ENCODE measurements at regions not wholly inside any gene's neighbourhood (a gene's known extent, or its start where the extent isn't known, plus 50 kb on each side); places are given as distances from the start of the nearest gene placed in this dataset.
"Not testable (repeated sequence)": the region's sequence is repeated elsewhere in the genome, so short reads cannot be mapped to it uniquely, and the experiment has no call there.

DNA sequence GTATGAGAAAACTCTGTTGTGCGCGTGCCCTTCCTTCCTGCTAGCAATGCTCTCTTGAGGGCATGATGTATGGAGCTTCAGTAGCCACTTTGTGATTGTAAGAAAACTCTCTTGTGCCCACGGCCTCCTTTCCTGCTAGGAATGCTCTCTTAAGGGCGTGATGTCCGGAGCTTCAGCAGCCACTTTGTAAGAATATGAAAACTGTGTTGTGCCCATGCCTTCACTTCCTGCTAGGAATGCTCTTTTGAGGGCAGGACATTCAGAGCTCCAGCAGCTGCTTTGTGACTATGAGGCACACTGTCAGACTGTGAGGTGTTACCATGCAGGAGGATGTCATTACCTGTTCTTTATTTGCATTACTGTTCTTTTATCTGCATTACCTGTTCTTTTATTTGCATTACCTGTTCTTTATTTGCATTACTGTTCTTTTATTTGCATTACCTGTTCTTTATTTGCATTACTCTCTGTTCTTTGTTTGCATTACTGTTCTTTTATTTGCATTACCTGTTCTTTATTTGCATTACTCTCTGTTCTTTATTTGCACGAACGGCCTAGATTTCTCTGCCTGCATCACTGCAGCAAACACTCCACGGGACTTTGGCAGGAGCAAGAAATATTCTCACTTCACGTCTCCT lies 166.7 kb downstream of the CRLF2 start:
- H3K9me3 ChIP-seq, result peaks cover 4 to 23% (median 15%) of the 10 kb centered on the region in 4 donors
- no peak overlapping the region for H3K27ac ChIP-seq
- ATAC-seq (ENCODE audit: low FRiP score in 2 of 2) (no peak), DNase-seq (no peak)
- H3K27me3 ChIP-seq, result no peaks in the 10 kb centered on the region
- 83 to 90% methylated on average over 7 to 9 of the region's 9 CpGs for WGBS, 2 donors
- TF ChIP-seq POLR2AphosphoS5 (IDR thresholded peaks at IDR 0.05) (no peak), EP300 (IDR thresholded peaks at IDR 0.05) (no peak)
- H3K4me3 ChIP-seq, result no peak overlapping the region
- H3K36me3 ChIP-seq, result no peaks in the 10 kb centered on the region
- H3K4me1 ChIP-seq, result no peaks in the 10 kb centered on the region

DNA sequence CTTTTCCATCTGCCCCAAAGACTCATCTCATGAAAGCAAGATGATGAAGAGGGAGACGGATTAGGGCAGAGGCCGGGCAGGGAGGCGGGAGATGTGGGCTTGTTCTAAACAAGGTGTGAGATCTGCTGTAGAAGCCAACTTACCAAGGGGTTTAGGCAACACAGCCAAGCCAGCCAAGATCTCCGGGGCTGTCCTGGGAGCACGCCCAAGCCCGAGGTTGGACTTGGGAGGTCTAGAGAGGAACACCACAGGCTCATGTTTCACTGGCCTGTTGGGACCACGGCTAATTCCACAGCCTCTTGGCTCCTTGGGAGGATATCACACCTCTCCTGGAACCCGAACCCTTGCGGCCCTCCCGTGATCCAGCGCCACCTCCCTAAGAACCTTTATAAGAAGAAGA lies 171.4 kb downstream of the CRLF2 start:
- no peaks in the 10 kb centered on the region for H3K4me1 ChIP-seq
- no peak for ATAC-seq (ENCODE audit: low FRiP score in 2 of 2)
- H3K9me3 ChIP-seq, result peaks cover 4 to 24% (median 19%) of the 10 kb centered on the region in 4 donors
- H3K27me3 ChIP-seq, result no peaks in the 10 kb centered on the region
- WGBS, 2 donors, result 80 to 81% methylated on average over 11 of the region's 11 CpGs
- DNase-seq, result no peak
- H3K36me3 ChIP-seq, result no peaks in the 10 kb centered on the region
- no peak overlapping the region for H3K27ac ChIP-seq
- TF ChIP-seq EP300 (IDR thresholded peaks at IDR 0.05), result no peak
- TF ChIP-seq, protein P1, sequence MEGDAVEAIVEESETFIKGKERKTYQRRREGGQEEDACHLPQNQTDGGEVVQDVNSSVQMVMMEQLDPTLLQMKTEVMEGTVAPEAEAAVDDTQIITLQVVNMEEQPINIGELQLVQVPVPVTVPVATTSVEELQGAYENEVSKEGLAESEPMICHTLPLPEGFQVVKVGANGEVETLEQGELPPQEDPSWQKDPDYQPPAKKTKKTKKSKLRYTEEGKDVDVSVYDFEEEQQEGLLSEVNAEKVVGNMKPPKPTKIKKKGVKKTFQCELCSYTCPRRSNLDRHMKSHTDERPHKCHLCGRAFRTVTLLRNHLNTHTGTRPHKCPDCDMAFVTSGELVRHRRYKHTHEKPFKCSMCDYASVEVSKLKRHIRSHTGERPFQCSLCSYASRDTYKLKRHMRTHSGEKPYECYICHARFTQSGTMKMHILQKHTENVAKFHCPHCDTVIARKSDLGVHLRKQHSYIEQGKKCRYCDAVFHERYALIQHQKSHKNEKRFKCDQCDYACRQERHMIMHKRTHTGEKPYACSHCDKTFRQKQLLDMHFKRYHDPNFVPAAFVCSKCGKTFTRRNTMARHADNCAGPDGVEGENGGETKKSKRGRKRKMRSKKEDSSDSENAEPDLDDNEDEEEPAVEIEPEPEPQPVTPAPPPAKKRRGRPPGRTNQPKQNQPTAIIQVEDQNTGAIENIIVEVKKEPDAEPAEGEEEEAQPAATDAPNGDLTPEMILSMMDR (IDR thresholded peaks at IDR 0.05), result no peak
- no peak overlapping the region for H3K4me3 ChIP-seq

DNA sequence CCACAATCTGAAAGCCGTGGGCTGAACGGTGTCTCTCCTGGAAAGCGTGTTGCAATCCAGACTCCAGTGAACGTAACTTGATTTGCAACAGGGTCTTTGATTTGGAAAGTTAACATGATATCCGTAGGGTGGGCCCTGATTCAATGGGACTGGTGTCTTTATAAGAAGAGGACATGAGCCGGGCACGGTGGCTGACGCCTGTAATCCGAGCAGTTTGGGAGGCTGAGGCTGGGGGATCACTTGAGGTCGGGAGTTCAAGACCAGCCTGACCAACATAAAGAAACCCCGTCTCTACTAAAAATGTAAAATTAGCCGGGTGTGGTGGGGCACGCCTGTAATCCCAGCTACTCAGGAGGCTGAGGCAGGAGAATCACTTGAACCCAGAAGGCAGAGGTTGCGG lies 176.5 kb downstream of the CRLF2 start:
- H3K27ac ChIP-seq; H3K9me3 ChIP-seq; DNase-seq; H3K27me3 ChIP-seq; ATAC-seq (ENCODE audit: low FRiP score in 2 of 2); H3K4me1 ChIP-seq; H3K36me3 ChIP-seq; H3K4me3 ChIP-seq: not testable (repeated sequence)
- WGBS, 2 donors, result 87 to 92% methylated on average over 14 of the region's 14 CpGs

DNA sequence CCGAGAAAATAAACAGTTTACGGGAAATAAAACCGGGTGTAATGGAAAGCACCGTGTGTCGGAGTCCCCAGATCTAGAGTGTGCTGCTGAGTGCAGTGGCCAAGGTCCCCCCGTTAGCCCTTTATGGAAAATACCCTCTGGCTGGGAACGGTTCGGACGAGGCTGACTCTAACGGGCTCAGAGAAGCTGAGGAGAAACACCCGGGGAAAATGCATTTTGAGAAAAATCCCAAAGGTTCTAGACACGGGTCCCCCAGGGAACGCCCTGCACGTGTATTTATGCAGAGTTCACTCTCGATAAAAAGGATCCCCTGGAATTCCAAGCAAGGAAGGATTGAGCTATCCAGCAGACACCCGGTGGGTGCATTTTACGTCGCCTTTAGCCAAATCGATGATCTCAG lies 177.2 kb downstream of the CRLF2 start:
- DNase-seq (no peak), ATAC-seq (ENCODE audit: low FRiP score in 2 of 2) (no peak)
- no peak overlapping the region for H3K4me3 ChIP-seq
- no peaks in the 10 kb centered on the region for H3K36me3 ChIP-seq
- H3K27ac ChIP-seq, result no peak overlapping the region
- 58 to 72% methylated on average over 19 of the region's 19 CpGs for WGBS, 2 donors
- no peaks in the 10 kb centered on the region for H3K27me3 ChIP-seq
- H3K9me3 ChIP-seq, result peaks cover 0 to 6% (median 5%) of the 10 kb centered on the region in 4 donors
- H3K4me1 ChIP-seq, result no peaks in the 10 kb centered on the region
- TF ChIP-seq EP300 (IDR thresholded peaks at IDR 0.05), result no peak
- TF ChIP-seq POLR2A (IDR thresholded peaks at IDR 0.05), result no peak
- no peak for TF ChIP-seq POLR2AphosphoS5 (IDR thresholded peaks at IDR 0.05)

DNA sequence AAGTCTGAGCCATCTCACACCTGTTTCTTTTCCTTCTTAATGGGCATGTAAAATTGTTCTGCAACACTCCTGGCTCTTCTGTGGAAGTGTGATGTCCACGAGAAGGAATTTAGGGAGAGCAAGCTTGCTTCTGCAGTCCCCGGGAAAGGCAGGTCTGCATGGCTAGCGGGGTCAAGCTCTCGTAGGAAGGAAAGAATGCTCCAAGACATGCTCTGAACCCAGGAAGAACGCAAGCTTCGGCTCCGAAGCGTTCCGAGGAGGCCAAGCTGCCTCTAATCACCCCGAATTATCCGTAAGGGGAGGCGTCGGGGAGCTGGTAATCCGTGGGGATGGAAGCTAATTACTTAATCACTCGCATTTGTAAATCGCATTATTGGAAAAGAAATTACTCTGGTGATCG lies 177.7 kb downstream of the CRLF2 start:
- H3K36me3 ChIP-seq, result no peaks in the 10 kb centered on the region
- H3K27me3 ChIP-seq, result no peaks in the 10 kb centered on the region
- TF ChIP-seq EP300 (IDR thresholded peaks at IDR 0.05) (no peak), POLR2AphosphoS5 (IDR thresholded peaks at IDR 0.05) (no peak), POLR2A (IDR thresholded peaks at IDR 0.05) (no peak)
- TF ChIP-seq, protein P1 (IDR thresholded peaks at IDR 0.05), result no peak
- no peak overlapping the region for H3K4me3 ChIP-seq
- no peaks in the 10 kb centered on the region for H3K4me1 ChIP-seq
- H3K9me3 ChIP-seq, result peaks cover 0 to 6% (median 5%) of the 10 kb centered on the region in 4 donors
- no peak overlapping the region for H3K27ac ChIP-seq
- ATAC-seq (ENCODE audit: low FRiP score in 2 of 2) (no peak), DNase-seq (no peak)
- WGBS, 2 donors, result 73 to 80% methylated on average over 17 of the region's 17 CpGs

DNA sequence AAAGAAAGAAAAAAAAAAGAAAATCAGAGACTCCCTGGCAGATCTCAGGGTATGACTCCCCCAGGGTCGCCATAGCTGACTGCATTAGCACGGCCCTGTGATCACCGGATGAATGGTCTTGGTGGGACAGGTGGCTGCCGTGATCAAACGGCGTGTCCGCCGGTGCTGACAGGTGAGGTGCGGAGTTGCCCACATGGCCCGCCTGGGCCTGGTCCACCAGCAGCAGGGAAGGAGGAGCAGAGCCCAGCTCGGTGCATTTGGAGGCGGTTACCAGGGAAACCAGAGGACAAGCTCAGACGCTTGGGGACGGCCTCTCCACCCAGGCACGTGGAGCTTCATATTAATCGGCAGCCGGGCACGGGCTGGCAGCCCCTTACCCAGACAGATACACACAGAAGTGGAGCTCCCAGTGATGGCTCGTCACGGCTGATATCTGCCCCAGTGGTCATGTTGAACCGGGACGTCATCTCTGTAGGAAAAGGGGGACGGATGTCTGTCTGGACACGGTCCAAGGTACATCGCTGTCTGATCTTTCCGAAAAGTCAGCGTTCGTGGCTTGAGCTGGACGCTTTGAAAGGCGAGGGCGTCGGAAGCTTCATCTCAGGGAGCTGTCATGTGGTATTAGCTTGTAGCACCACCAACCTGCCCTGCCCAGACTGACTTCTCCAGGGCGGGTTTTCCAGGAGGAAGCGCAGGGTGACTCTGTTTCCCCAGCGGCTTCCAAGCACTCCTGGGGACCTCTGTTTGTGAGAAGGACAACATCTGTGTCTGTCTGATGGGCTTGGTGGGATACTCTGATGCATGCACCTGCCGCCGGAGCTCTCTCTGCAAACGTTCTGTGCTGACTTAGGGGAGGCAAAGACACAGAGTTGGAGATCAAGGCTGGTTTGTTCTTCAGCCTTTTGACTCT lies 180.7 kb downstream of the CRLF2 start:
- Histone ChIP-seq H3K4me1 (peaks cover 0 to 6% (median 0%) of the 10 kb centered on the region in 4 donors), H3K27ac (no peak overlapping the region), H3K9me3 (no peaks in the 10 kb centered on the region), H3K36me3 (no peaks in the 10 kb centered on the region), H3K4me3 (no peak overlapping the region), H3K27me3 (no peaks in the 10 kb centered on the region)
- ATAC-seq (ENCODE audit: low FRiP score in 2 of 2), result peak in 1 of 2 donors; percentile 53
- 85 to 86% methylated on average over 31 to 33 of the region's 38 CpGs for WGBS, 2 donors
- DNase-seq, result peak in 1 of 2 donors; percentile 71
- TF ChIP-seq POLR2AphosphoS5 (IDR thresholded peaks at IDR 0.05) (no peak), EP300 (IDR thresholded peaks at IDR 0.05) (no peak), POLR2A (IDR thresholded peaks at IDR 0.05) (no peak)
- TF ChIP-seq, protein P1 (IDR thresholded peaks at IDR 0.05), result no peak

Measured in upper lobe of left lung (tissue), 6 donors.